ENCODE measurements at regions not wholly inside any gene's neighbourhood (a gene's known extent, or its start where the extent isn't known, plus 50 kb on each side); places are given as distances from the start of the nearest gene placed in this dataset.
A peak's percentile ranks its signal among the peaks of the same experiment; 100 is the strongest.

- no peak for TF ChIP-seq ZBTB33 (IDR thresholded peaks at IDR 0.05; ENCODE audit: extremely low read depth, insufficient replicate concordance, low read length)
- TF ChIP-seq SRF (IDR thresholded peaks at IDR 0.05; ENCODE audit: low read depth), result no peak
- no peak for TF ChIP-seq POLR2A (IDR thresholded peaks at IDR 0.05; ENCODE audit: borderline replicate concordance, extremely low read depth, insufficient read depth, insufficient read length)
- no peak for TF ChIP-seq JUND (IDR thresholded peaks at IDR 0.05)
Observed at GRCh38 chr2:222054813-222055212, 244.0 kb downstream of the PAX3 start (continued).

GRCh38 chr2:222052934-222053367 lies 245.8 kb downstream of the PAX3 start:
- Histone ChIP-seq H4K20me1 (ENCODE audit: insufficient read depth) (no peaks in the 10 kb centered on the region), H3K27ac (ENCODE audit: low read depth, low read length) (no peak overlapping the region), H3K9ac (ENCODE audit: low read length) (no peak overlapping the region), H3K9me3 (ENCODE audit: control insufficient read depth in 1 of 2, insufficient read depth in 1 of 2, low read depth in 1 of 2, low read length in 2 of 2) (no peaks in the 10 kb centered on the region), H3K9me2 (ENCODE audit: insufficient read depth) (no peaks in the 10 kb centered on the region), H2AFZ (ENCODE audit: low read depth, low read length, poor library complexity, severe bottlenecking) (peak overlapping the region; percentile 22), H3K4me1 (ENCODE audit: control insufficient read depth in 1 of 2, insufficient read depth in 2 of 2, low read length in 2 of 2) (peaks cover 0 to 4% of the 10 kb centered on the region in 2 experiments; a peak in 1 of 4 replicates), H3K4me3 (replicated peaks in 1 of 2; ENCODE audit: low read depth in 1 of 2, low read length in 2 of 2) (no peak overlapping the region), H3K4me2 (ENCODE audit: low read length) (peak overlapping the region; percentile 39), H3K79me2 (ENCODE audit: insufficient read depth, low read length) (no peaks in the 10 kb centered on the region), H3K36me3 (ENCODE audit: control insufficient read depth in 1 of 2, insufficient read depth in 2 of 2, low read length in 2 of 2) (no peaks in the 10 kb centered on the region), H3K27me3 (ENCODE audit: insufficient read depth, low read length) (peaks cover 36% of the 10 kb centered on the region)
- DNase-seq (ENCODE audit: low read depth, low spot score) (peak; percentile 22), ATAC-seq (peak; percentile 89)
- RAD21 ChIA-PET (ENCODE audit: low non-redundant PET in 1 of 2, low total read pairs in 2 of 2, uncharacterized antibody in 2 of 2, unreplicated experiment in 2 of 2), result no interaction called here
- intact Hi-C loops (cut with micrococcal nuclease), result no loop called here
- TF ChIP-seq EGR1 (IDR thresholded peaks at IDR 0.05; ENCODE audit: low read depth) (no peak), YY1 (IDR thresholded peaks at IDR 0.05; ENCODE audit: extremely low read depth, insufficient replicate concordance, low read depth, low read length) (peak; percentile 6), CTCF (IDR thresholded peaks at IDR 0.05 in 2 of 3, conservative IDR thresholded peaks at IDR 0.05 in 1 of 3; ENCODE audit: borderline replicate concordance in 1 of 3, insufficient read depth in 1 of 3, low read depth in 2 of 3, low read length in 2 of 3) (peak in 2 of 3 experiments; percentile 56 to 62; a peak in 4 of 6 replicates)
- POLR2A ChIA-PET, result no interaction called here
- CTCF ChIA-PET, result interaction anchor here (0.7 to 2.2 kb wide), 4 partner anchors 14 to 29 kb away, joined by 3 to 15 read pairs (median 3); no protein-coding TSS in a partner anchor
- no TSS peak for BruUV-seq (replicated peaks)

Measured in HCT116 (cell line).